UCSD-AML1 (cell line): ENCODE measurements at regions not wholly inside any gene's neighbourhood (a gene's known extent, or its start where the extent isn't known, plus 50 kb on each side); places are given as distances from the start of the nearest gene placed in this dataset.
"Not testable (repeated sequence)": the region's sequence is repeated elsewhere in the genome, so short reads cannot be mapped to it uniquely, and the experiment has no call there.

Source experiments
- DNase-seq: peaks from one replicate; lab custom pipeline; 2025; ENCODE audit not compliant: unreplicated experiment; lab: John Stamatoyannopoulos, UW

DNA sequence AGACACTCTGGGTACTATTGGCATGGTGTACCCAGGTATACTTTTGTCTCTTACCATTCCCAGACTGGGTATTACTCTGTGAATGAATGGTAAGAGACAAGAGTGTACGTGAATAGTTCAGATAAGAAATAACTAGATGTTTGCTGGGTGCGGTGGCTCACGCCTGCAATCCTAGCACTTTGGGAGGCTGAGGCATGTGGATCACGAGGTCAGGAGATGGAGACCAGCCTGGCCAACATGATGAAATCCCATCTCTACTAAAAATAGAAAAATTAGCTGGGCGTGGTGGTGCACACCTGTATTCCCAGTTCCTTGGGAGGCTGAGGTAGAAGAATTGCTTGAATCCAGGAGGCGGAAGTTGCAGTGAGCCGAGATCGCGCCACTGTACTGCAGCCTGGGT lies 75.8 kb upstream of the VKORC1L1 start:
- not testable (repeated sequence) for DNase-seq

DNA sequence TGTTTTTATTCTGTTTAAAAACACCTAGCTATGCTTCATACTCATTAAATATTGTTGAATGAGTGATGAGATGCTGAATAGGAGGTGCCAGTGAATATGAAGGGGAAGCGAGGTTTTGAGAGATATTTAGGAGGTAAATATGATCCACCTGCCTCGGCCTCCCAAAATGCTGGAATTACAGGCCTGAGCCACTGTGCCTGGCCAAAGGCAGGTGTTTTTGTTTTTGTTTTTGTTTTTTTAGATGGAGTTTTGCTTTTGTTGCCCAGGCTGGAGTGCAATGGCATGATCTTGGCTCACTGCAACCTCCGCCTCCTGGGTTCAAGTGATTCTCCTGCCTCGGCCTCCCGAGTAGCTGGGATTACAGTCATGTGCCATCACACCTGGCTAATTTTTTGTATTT lies 75.3 kb upstream of the VKORC1L1 start:
- not testable (repeated sequence) for DNase-seq

DNA sequence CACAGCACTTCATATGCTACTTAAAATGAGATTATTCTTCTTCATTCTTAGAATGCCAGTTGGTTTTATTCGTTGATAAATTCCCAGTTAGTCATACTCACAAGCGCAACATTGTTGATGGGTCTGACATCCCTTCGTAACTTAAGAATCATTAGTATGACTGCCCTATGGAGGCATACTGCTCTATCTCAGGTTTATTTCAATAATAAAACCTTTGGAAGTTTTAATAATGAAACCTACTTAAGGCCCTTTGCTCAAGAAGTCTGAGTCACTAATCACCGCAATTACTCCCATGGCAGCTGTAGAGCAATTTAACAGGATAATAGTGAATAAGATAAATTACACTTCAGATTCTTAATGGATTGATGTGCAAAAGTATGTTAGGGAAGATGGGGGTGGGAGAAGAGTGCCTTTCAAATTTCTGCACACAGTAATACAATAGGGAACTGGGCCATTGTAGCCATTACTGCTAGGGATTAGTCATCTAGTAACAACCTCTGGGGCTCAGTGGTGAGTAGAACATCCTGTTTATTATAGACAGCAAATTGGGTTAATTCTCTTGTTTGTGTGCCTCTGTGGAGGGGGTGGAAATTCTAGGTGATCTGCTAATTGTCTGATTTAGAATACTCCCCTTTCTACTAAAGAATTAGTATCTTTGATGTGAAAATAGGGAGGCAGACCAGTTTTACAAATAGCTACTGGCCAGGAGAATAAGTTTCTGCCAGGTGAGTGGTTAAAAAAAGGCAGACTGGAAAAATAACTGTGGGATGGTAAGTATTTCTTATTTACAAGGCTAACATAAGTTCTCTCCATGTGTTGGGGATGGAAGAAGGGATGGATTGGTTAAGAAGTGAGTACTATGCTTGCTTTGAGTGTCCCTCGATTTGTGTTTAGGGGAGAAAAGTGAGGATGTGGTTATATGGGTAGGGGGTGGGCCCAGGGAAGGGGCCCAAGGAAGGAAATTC lies 74.5 kb upstream of the VKORC1L1 start:
- DNase-seq, result no peak

DNA sequence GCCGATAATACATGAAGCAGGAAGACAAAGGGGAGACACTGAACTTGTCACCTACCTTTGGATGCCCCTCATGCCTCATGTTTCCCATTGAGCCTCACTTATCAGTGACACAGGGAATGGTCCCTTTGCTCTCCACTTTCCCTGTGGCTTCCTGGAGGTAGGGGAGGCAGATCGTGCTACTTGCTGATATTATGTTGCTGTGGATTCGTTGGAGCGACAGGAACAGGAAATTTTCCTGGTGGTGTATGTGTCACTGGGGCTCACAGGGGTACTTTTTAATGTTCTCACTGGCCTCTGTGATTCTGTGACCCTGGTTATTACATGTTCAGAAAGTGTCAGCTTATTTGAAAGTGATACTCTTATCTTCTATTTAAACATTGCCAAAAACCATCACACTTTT lies 72.7 kb upstream of the VKORC1L1 start:
- not testable (repeated sequence) for DNase-seq

DNA sequence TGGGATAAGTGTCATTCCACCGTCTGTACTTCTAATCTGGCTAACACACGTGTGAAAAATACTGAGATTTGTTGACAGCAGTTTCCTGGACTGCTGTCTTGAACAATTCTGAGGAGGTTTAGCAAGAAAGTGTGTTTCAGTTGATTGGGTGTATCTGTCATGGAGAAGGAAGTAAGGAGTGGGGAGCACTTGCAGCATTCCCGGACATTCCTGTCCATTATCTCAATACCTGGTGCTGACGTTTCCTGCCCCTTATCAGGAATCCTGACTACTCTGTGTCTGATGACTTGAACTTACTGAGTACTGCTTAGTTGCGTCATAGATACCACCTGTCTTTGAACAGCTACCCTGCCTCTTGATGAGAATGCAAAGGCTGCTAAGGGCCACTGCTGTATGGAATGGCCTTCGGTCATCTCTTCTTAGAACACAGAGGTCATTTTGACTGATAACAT lies 72.0 kb upstream of the VKORC1L1 start:
- DNase-seq, result no peak

DNA sequence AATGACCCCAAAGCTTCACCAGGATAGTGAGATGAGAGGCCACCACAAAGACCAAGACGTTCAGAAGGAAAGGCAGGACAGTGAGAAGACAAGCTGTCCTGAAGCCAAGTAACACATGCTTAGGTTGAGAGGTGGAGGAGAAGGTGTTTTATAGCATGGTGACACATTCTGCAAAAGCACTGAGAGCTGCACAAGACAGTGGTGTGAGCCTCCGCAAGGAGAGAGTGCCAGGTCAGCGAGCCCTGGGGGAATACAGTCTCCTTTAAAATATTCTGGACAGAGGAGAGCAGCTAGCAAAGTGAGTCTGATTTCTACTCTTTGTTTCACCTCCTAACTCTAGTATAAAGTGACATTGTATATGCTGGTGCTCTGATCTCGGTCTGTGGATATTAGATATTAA lies 68.0 kb upstream of the VKORC1L1 start:
- no peak for DNase-seq

DNA sequence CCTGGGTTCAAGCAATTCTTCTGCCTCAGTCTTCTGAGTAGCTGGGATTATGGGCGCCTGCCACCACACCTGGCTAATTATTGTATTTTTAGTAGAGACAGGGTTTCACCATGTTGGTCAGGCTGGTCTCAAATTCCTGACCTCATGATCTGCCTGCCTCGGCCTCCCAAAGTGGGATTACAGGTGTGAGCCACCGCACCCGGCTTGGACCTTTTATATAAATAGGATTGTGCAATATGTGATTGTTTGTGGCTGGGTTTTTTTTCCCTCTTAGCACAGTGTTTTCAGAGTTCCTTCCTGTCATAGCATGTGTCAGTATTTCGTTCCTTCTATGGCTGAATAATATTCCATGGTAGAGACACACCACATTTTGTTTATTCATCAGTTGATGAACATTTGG lies 65.8 kb upstream of the VKORC1L1 start:
- DNase-seq, result not testable (repeated sequence)

DNA sequence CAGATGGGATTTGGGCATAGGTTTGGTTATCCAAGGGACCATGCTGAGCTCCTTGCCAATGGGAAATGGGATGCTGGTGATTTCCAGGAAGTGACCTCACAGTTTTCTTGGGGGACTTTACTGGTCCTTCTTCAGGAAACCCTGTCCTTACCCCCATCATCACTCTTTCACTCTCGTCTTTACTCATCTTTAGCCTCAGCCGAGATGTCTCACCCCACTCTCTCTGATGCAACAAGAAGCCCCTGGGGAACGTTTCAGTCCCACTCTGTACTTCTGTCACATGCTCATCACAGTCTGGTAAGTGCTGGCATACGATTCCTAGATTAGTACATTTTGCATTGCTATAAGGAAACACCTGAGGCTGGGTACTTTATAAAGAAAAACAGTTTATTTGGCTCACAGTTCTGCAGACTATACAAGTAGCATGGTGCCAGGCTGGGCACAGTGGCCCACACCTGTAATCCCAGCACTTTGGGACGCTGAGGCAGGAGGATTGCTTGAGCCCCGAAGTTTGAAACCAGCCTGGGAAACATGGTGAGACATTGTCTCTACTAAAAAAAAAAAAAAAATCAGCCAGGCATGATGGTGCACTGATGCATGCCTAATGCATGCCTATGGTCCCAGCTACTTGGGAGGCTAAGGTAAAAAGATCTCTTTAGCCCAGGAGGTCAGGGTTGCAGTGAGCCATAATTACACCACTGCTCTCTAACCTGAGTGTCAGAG lies 63.5 kb upstream of the VKORC1L1 start:
- no peak for DNase-seq

DNA sequence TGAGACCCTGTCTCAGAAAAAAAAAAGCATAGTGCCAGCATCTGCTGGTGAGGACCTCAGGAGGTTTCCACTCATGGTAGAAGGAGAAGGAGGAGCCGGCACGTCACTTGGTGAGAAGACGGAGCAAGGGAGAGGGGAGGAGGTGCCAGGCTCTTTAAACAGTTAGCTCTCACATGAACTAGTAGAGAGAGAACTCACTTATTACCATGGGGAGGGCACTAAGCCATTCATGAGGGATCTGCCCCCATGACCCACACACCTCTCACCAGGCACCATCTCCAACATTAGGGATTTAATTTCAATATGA lies 62.9 kb upstream of the VKORC1L1 start:
- DNase-seq, result no peak

DNA sequence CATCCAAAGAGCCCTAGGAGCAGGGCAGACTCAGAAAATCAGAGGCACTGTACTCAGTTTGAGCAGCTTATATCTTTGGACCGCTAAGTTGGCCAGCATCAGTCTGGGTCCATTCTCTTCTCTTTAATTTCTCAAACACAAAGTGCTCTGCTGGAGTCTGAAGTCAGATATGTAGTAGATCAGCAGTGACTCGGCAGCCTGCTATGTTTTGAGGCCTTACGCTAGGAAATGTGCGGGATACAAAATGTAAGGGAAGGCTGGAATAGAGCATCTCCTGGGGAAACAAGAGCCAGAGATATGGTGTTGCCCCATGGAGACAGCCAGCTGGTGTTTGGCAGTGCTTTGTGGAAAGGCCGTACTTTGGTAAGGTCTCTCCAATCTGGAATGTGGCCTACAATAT lies 60.6 kb upstream of the VKORC1L1 start:
- DNase-seq, result no peak

DNA sequence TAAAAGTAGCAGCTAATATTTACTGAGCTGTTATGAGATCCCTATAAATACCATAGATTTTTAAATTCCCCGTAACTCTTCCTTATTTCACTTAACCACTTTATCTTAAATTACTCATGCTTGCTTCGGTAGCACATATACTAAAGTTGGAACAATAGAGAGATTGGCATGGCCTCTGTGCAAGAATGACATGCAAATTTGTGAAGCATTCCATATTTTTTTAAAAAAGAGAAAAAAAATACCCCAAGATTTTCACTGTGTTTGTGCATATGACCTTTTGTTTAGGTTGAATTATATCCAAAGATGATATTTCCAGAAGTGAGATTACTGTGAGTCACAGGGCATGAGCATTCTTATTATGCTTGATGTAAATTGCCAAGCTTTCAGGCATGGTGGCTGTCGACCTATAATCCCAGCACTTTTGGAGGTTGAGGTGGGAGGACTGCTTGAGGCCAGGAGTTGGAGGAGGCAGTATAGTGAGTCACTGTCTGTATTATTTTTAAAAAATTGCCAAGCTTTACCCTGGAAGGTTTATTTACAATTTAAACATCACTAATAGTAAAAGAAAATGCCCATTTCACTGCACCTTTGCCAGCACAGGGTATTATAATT lies 58.2 kb upstream of the VKORC1L1 start:
- not testable (repeated sequence) for DNase-seq

DNA sequence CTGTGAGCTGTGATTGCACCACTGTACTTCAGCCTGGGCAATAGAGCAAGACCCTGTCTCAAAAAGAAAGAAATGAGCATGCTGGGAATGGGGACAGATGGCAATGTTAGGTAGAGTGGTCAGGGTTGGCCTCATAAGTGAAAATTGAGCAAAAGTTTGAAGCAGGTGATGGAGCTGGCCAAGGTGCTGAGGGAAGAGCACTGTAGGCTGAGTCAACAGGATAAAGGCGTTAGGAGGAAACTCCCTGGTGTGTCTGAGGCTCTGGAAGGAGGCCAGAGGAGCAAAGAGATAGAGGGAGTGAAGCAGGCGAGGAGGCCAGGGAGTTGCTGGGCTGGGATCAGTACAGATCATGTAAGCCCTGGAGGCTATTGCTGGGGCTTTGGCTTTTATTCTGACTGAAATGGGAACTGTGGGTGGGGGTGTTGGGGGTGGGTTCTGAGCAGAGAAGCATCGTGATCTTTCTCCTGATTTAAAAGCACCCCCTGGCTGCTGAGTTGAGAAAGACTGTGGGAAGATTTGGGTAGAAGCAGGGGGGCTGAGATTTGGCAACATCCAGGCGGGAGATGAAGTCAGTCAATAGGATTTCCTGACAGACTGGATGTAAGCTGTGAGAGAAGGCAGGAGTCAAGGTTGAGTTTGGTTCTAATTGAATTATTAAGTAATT lies 52.5 kb upstream of the VKORC1L1 start:
- no peak for DNase-seq
